SK-N-SH (cell line): ENCODE measurements at regions not wholly inside any gene's neighbourhood (a gene's known extent, or its start where the extent isn't known, plus 50 kb on each side); places are given as distances from the start of the nearest gene placed in this dataset.

Source experiments
- CTCF ChIA-PET: fragments of 300-600, 350-600 bp; formaldehyde crosslinking; extraction: SDS; loops from one replicate; lab custom pipeline; 2021; lab: Yijun Ruan, JAX
- POLR2A ChIA-PET: fragments of 350-600 bp; sonication (Branson Sonifier 250); formaldehyde crosslinking; extraction: SDS; loops from one replicate; lab custom pipeline; 2020; ENCODE audit warnings: antibody characterized with exemption, inconsistent platforms; lab: Yijun Ruan, JAX
- DNase-seq: peaks from one replicate; pipeline ENCODE4 v3.0.0; 2012
- H2AFZ ChIP-seq: fragments of 200-600 bp; sonication (generic); 2 replicates; pipeline ENCODE4 v1.8.1; 2016; ENCODE audit warnings: antibody characterized with exemption, mild to moderate bottlenecking, low read depth
- H3F3A ChIP-seq: fragments of 200-600 bp; sonication (generic); replicated peaks from 2 replicates; pipeline ENCODE3; 2016; ENCODE audit warnings: antibody characterized with exemption, mild to moderate bottlenecking; ENCODE audit not compliant: insufficient read depth
- H3K27ac ChIP-seq, 2 experiments: fragments of 200-500 bp in 1 of 2; fragments of 200-600 bp in 1 of 2; sonication (Bioruptor generic) in 1 of 2; sonication (generic), shearing (Covaris generic) in 1 of 2; 2 replicates each; pipeline versions ENCODE4 v1.5.1 to v1.6.1; 2014 to 2016; ENCODE audit warnings: low read depth in 2 of 2, inconsistent platforms in 1 of 2, low read length in 1 of 2, mild to moderate bottlenecking in 1 of 2, mixed read lengths in 1 of 2
- H3K27me3 ChIP-seq: fragments of 200-600 bp; sonication (generic), shearing (Covaris generic); 2 replicates; pipeline ENCODE4 v1.6.1; 2016; ENCODE audit warnings: mixed run types; ENCODE audit not compliant: insufficient read depth
- H3K36me3 ChIP-seq, 2 experiments: fragments of 200-500 bp in 1 of 2; fragments of 200-600 bp in 1 of 2; sonication (Bioruptor generic) in 1 of 2; sonication (generic) in 1 of 2; replicated peaks in 1 of 2; 2 replicates each; pipeline versions ENCODE3 to v1.5.1; 2014 to 2016; ENCODE audit warnings: low read length in 1 of 2, mild to moderate bottlenecking in 1 of 2; ENCODE audit not compliant: insufficient read depth in 2 of 2, control insufficient read depth in 1 of 2
- H3K4me1 ChIP-seq, 2 experiments: fragments of 200-500 bp in 1 of 2; fragments of 200-600 bp in 1 of 2; sonication (Bioruptor generic) in 1 of 2; sonication (generic), shearing (Covaris generic) in 1 of 2; 2 replicates each; pipeline versions ENCODE4 v1.5.1 to v1.6.1; 2014 to 2016; ENCODE audit warnings: low read depth in 1 of 2, low read length in 1 of 2, mixed run types in 1 of 2; ENCODE audit not compliant: insufficient read depth in 2 of 2, control insufficient read depth in 1 of 2
- H3K4me2 ChIP-seq: fragments of 200-600 bp; sonication (generic), shearing (Covaris generic); 2 replicates; pipeline ENCODE4 v1.6.1; 2017; ENCODE audit warnings: mixed run types
- H3K4me3 ChIP-seq, 2 experiments: fragments of 200-500 bp in 1 of 2; fragments of 200-600 bp in 1 of 2; sonication (Bioruptor generic) in 1 of 2; sonication (generic), shearing (Covaris generic) in 1 of 2; 2 replicates each; pipeline versions ENCODE4 v1.5.1 to v1.8.1; 2014 to 2016; ENCODE audit warnings: low read depth in 2 of 2, inconsistent platforms in 1 of 2, low read length in 1 of 2, mild to moderate bottlenecking in 1 of 2, mixed read lengths in 1 of 2, moderate library complexity in 1 of 2
- H3K79me2 ChIP-seq: fragments of 200-600 bp; sonication (generic); 2 replicates; pipeline ENCODE4 v1.8.1; 2017; ENCODE audit warnings: mild to moderate bottlenecking; ENCODE audit not compliant: insufficient read depth
- H3K9ac ChIP-seq: fragments of 200-600 bp; sonication (generic); 2 replicates; pipeline ENCODE4 v1.6.1; 2017; ENCODE audit warnings: mixed run types
- H3K9me2 ChIP-seq: fragments of 200-600 bp; sonication (generic); 2 replicates; pipeline ENCODE4 v1.6.1; 2017; ENCODE audit warnings: mixed run types
- H3K9me3 ChIP-seq: fragments of 200-600 bp; sonication (generic); 2 replicates; pipeline ENCODE4 v1.6.1; 2017; ENCODE audit warnings: mixed run types, mild to moderate bottlenecking, moderate library complexity
- H4K20me1 ChIP-seq: fragments of 200-600 bp; sonication (generic); 2 replicates; pipeline ENCODE4 v1.6.1; 2017; ENCODE audit warnings: mild to moderate bottlenecking, mixed run types; ENCODE audit not compliant: insufficient read depth
- CHD2 ChIP-seq: fragments of 150-350 bp; IDR thresholded peaks from 2 replicates; pipeline ENCODE4 v1.6.1; 2018; ENCODE audit warnings: low read length; ENCODE audit not compliant: partially characterized antibody
- ELF1 ChIP-seq: IDR thresholded peaks from 2 replicates; pipeline ENCODE4 v1.4.0; 2012
- FOSL2 ChIP-seq: IDR thresholded peaks from 2 replicates; pipeline ENCODE4 v1.4.0; 2012; ENCODE audit warnings: low read depth, mild to moderate bottlenecking, moderate library complexity, borderline replicate concordance
- FOXJ3 ChIP-seq: sonication (generic); formaldehyde crosslinking; IDR thresholded peaks from 2 replicates; pipeline ENCODE4 v1.5.1; 2020; ENCODE audit warnings: mild to moderate bottlenecking, missing genetic modification reagents
- GABPA ChIP-seq: IDR thresholded peaks from 2 replicates; pipeline ENCODE4 v1.4.0; 2012; ENCODE audit warnings: low read depth, mild to moderate bottlenecking
- GATA2 ChIP-seq: sonication (generic); formaldehyde crosslinking; IDR thresholded peaks from 2 replicates; pipeline ENCODE4 v1.5.0; 2020; ENCODE audit warnings: mild to moderate bottlenecking, missing genetic modification reagents
- JUND ChIP-seq: IDR thresholded peaks from 2 replicates; pipeline ENCODE4 v1.4.0; 2012
- MEF2A ChIP-seq: IDR thresholded peaks from 2 replicates; pipeline ENCODE4 v1.4.0; 2012; ENCODE audit warnings: low read depth, borderline replicate concordance
- MXI1 ChIP-seq: IDR thresholded peaks from 2 replicates; pipeline ENCODE4 v1.6.1; 2012; ENCODE audit warnings: mild to moderate bottlenecking, low read depth, low read length, improper control_type of control experiment
- NRF1 ChIP-seq: IDR thresholded peaks from 2 replicates; pipeline ENCODE4 v1.6.1; 2012; ENCODE audit warnings: low read depth, mild to moderate bottlenecking, low read length
- PBX3 ChIP-seq: IDR thresholded peaks from 2 replicates; pipeline ENCODE4; 2012
- RFX5 ChIP-seq: IDR thresholded peaks from 2 replicates; pipeline ENCODE4 v1.6.1; 2012; ENCODE audit warnings: mild to moderate bottlenecking, improper control_type of control experiment, low read length
- RXRA ChIP-seq: IDR thresholded peaks from 2 replicates; pipeline ENCODE4 v1.4.0; 2012; ENCODE audit warnings: low read depth, mild to moderate bottlenecking, borderline replicate concordance
- SIN3A ChIP-seq: IDR thresholded peaks from 2 replicates; pipeline ENCODE4 v1.6.1; 2012; ENCODE audit warnings: low read depth, mild to moderate bottlenecking, low read length, moderate library complexity, borderline replicate concordance
- SMC3 ChIP-seq: IDR thresholded peaks from 2 replicates; pipeline ENCODE4 v1.6.1; 2012; ENCODE audit warnings: low read depth, low read length, improper control_type of control experiment
- TAF1 ChIP-seq: IDR thresholded peaks from 2 replicates; pipeline ENCODE4 v1.6.1; 2012; ENCODE audit warnings: low read depth, mild to moderate bottlenecking, low read length, moderate library complexity, borderline replicate concordance
- TCF12 ChIP-seq: IDR thresholded peaks from 2 replicates; pipeline ENCODE4 v1.4.0; 2012
- ZBTB33 ChIP-seq: IDR thresholded peaks from 2 replicates; pipeline ENCODE4 v1.4.0; 2012; ENCODE audit warnings: low read depth, borderline replicate concordance
- WGBS: methylation state at CpG from one replicate; pipeline ENCODE4 v1.1.6; 2017; ENCODE audit warnings: low lambda C conversion rate; 5-methylcytosine and 5-hydroxymethylcytosine counted together
- TF ChIP-seq, protein P1 (sequence below): fragments of 150-350 bp; IDR thresholded peaks from 2 replicates; pipeline ENCODE4 v1.6.1; 2017; ENCODE audit warnings: antibody characterized with exemption, low read length, low read depth, borderline replicate concordance

GRCh38 chr13:103731959-103732358 is 665.7 kb upstream of the SLC10A2 start:
- Histone ChIP-seq H3K9me2 (no peaks in the 10 kb centered on the region), H3F3A (no peaks in the 10 kb centered on the region), H3K36me3 (no peaks in the 10 kb centered on the region), H3K27ac (no peak overlapping the region), H2AFZ (no peak overlapping the region), H3K4me1 (peaks cover 0 to 3% of the 10 kb centered on the region in 2 experiments; a peak in 2 of 4 replicates), H3K9me3 (no peaks in the 10 kb centered on the region), H3K27me3 (no peaks in the 10 kb centered on the region), H3K4me2 (no peak overlapping the region), H4K20me1 (no peaks in the 10 kb centered on the region), H3K79me2 (no peaks in the 10 kb centered on the region), H3K9ac (no peak overlapping the region), H3K4me3 (no peak overlapping the region)
- ChIA-PET CTCF (no interaction called here), POLR2A (no interaction called here)
- DNase-seq, result no peak
- TF ChIP-seq MEF2A, result no peak
- TF ChIP-seq RFX5, result no peak
- no peak for TF ChIP-seq TAF1
- no peak for TF ChIP-seq FOXJ3
- no peak for TF ChIP-seq NRF1
- TF ChIP-seq CHD2, result no peak
- no peak for TF ChIP-seq JUND
- no peak for TF ChIP-seq GABPA
- TF ChIP-seq PBX3, result no peak
- no peak for TF ChIP-seq TCF12
- TF ChIP-seq FOSL2, result no peak
- no peak for TF ChIP-seq MXI1
- no peak for TF ChIP-seq RXRA
- TF ChIP-seq, protein P1, sequence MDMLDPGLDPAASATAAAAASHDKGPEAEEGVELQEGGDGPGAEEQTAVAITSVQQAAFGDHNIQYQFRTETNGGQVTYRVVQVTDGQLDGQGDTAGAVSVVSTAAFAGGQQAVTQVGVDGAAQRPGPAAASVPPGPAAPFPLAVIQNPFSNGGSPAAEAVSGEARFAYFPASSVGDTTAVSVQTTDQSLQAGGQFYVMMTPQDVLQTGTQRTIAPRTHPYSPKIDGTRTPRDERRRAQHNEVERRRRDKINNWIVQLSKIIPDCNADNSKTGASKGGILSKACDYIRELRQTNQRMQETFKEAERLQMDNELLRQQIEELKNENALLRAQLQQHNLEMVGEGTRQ, result no peak
- TF ChIP-seq ELF1, result no peak
- TF ChIP-seq SIN3A, result no peak
- no peak for TF ChIP-seq ZBTB33
- 57% methylated on average over 5 of the region's 5 CpGs for whole genome bisulfite sequencing

GRCh38 chr13:103730407-103730806 is 664.2 kb upstream of the SLC10A2 start:
- Histone ChIP-seq H3K36me3 (no peaks in the 10 kb centered on the region), H4K20me1 (no peaks in the 10 kb centered on the region), H2AFZ (no peak overlapping the region), H3K4me1 (peaks cover 0 to 3% of the 10 kb centered on the region in 2 experiments; a peak in 2 of 4 replicates), H3K9me2 (no peaks in the 10 kb centered on the region), H3F3A (no peaks in the 10 kb centered on the region)
- 41% methylated on average over 6 of the region's 6 CpGs for WGBS
- CTCF ChIA-PET, result no interaction called here
- peak; percentile 4 for DNase-seq
- TF ChIP-seq GATA2 (CRISPR knock-in tag), result 0 out of 2 replicates have a peak, but pooled peaks have one; percentile 19
- TF ChIP-seq SMC3, result no peak
- TF ChIP-seq, all 33 proteins: peak for 1
- Histone ChIP-seq H3K9me3 (no peaks in the 10 kb centered on the region), H3K4me3 (no peak overlapping the region), H3K79me2 (no peaks in the 10 kb centered on the region), H3K9ac (no peak overlapping the region), H3K27me3 (no peaks in the 10 kb centered on the region), H3K4me2 (no peak overlapping the region), H3K27ac (no peak overlapping the region; a peak in 1 of 4 replicates)
- POLR2A ChIA-PET, result no interaction called here
